ENCODE measurements at regions not wholly inside any gene's neighbourhood (a gene's known extent, or its start where the extent isn't known, plus 50 kb on each side); places are given as distances from the start of the nearest gene placed in this dataset.
"Not testable (repeated sequence)": the region's sequence is repeated elsewhere in the genome, so short reads cannot be mapped to it uniquely, and the experiment has no call there.

- no peak for DNase-seq (ENCODE audit: low read depth, low spot score)
Observed at GRCh38 chr4:187125062-187125461, 401.4 kb upstream of the FAT1 start.

- DNase-seq (ENCODE audit: low read depth, low spot score) = no peak
Observed at GRCh38 chr4:187127456-187127855, 403.8 kb upstream of the FAT1 start.

- DNase-seq (ENCODE audit: low read depth, low spot score) = no peak
Observed at GRCh38 chr4:187128222-187128621, 404.6 kb upstream of the FAT1 start.

GRCh38 chr4:187128976-187129375 lies 405.3 kb upstream of the FAT1 start:
- no peak for DNase-seq (ENCODE audit: low read depth, low spot score)

- not testable (repeated sequence) for DNase-seq (ENCODE audit: low read depth, low spot score)
Observed at GRCh38 chr4:187131826-187132225, 408.2 kb upstream of the FAT1 start.

GRCh38 chr4:187135878-187136277 lies 412.2 kb upstream of the FAT1 start:
- no peak for DNase-seq (ENCODE audit: low read depth, low spot score)

DNA sequence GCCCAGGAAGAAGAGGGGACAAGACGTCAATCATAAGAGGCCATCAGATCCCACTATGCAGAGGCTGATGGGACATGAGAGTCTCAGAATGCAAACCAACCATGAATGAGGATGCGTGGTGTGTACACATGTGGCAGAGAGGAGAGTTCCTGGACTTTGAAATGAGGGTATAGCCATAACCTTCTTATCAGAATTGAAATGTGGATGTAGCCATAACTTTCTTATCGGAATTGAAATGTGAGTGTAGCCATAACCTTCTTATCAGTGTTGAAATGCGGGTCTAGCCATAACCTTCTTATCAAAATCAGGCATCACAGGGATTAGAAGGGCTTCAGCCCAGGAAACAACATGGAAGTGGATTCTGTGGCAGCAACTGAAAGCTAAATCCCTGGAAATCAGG lies 415.5 kb upstream of the FAT1 start:
- DNase-seq (ENCODE audit: low read depth, low spot score) = no peak

DNA sequence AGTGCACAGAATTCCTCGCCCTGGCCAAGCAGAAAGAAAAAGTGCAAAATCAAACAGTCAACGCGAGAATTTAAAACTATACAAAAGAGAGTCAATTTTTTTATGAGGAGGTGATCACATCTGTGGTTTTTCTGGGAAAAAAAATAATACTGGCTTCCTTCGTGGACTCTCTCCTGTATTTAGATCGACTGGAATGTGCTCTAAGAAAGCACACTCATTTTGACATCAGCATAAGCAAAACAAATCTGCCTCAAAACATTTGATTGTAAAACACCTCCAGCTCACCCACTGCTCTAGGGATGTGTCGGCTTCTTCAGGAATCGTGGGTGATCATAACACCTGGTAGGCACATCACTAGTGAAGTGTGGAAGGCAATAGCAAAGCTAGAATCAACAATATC lies 417.4 kb upstream of the FAT1 start:
- no peak for DNase-seq (ENCODE audit: low read depth, low spot score)

- no peak for DNase-seq (ENCODE audit: low read depth, low spot score)
Observed at GRCh38 chr4:187149229-187149945, 425.7 kb upstream of the FAT1 start.

GRCh38 chr4:187157380-187157958 lies 433.8 kb upstream of the FAT1 start:
- no peak for DNase-seq (ENCODE audit: low read depth, low spot score)

DNA sequence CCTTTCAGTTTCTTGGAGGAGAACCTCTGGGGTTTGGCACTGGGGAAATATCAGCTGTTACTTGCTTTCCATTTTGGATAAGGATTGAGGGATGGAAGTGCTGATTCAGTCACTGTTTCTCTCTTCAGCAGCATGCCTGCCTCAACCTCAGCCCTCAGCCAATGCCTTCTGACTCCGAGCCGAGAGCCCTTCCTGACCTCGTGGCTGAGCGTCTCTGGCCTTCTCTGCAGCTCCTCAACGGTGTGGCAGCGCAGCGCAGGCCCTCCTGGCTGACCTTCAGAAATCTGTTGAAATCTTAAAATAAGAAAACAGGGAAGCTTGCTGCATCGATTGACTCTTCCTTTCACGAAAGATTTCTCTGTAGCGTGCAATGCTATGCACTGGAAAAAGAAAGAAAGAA lies 434.3 kb upstream of the FAT1 start:
- no peak for DNase-seq (ENCODE audit: low read depth, low spot score)

DNA sequence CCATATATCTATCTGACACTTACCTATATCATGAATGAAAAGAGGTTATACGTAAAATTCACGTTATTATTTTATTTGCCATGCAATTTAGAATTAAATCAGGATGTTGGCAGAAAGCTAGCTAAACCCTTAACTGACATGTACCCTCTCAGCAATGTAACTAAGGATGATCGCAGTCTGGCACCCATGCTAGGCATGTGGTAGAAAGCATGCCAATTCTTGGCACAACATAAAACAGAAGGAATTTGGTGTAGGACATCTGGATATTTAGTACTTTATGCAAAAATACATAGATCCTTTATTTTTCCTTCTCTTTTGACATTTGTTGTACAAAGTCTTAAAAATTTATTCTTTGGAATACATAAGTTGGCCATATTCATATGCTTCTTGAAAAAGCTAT lies 436.8 kb upstream of the FAT1 start:
- no peak for DNase-seq (ENCODE audit: low read depth, low spot score)

GRCh38 chr4:187166886-187167512 lies 443.3 kb upstream of the FAT1 start:
- no peak for DNase-seq (ENCODE audit: low read depth, low spot score)

DNA sequence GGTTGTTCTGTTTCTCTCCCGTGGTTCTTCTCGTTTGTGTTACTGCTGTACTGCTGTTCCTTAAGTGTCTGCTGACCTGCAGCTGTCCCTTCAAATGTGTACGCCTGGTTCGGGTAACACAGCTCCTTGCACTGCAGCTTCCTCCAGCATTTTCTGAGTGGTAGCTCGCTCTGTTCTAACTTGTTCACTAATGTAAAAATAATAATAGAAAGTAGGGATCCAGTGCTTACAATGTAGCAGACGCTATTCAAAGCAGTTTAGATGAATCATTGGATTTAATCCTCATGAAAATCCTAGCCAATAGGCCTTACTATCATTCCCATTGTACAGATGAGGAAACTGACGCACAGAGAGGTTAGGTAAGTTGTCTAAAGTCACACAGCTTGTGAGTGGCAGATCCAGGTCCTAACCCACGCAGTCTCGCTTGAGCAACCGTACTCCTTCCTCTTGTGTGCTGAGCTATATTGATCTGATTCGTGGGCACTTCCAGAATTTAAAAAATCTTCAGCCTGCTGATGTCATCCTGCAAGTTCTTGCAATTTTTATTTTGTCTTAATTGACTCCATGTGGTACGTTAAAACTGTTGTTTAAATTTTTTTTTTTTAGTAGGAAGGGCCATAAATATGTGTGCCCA lies 448.2 kb upstream of the FAT1 start:
- no peak for DNase-seq (ENCODE audit: low read depth, low spot score)

DNA sequence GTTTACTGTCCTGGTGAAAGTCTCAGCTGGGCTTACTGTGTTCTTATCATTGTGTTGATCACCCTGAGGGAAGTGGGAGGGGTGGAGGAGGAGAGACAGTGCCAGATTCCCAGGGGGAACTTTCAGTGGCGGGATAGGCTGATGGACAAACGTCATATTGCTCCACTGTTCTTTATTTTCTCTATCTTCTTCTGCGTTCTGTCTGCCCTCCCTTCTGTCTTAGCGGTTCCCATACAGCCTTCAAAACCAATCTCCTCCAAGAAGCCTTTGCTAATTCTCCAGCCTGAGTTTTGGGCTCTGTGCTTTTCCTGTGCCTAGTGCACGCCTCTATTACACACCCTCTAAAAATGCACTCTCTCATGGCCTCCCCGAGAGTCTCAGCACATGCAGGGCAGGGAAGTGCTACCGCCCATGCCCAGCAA lies 448.7 kb upstream of the FAT1 start:
- no peak for DNase-seq (ENCODE audit: low read depth, low spot score)

DNA sequence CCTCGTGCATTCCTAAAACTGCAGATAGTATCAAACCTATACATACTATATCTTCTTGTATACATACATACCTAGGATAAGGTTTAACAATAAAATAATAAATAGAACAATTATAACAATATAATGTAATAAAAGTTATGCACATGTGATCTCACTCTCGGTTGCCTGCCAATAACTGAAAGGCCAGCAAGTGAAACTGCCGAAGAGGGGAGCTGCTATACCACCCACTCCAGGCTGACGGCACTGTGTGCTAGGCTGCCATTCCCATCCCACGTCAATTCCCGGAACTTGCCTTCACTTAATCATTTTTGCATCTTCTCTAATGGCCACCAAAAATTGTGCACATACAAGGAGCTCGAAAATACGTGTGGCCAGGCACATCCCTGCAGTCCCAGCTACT lies 451.1 kb upstream of the FAT1 start:
- DNase-seq (ENCODE audit: low read depth, low spot score) = no peak

DNA sequence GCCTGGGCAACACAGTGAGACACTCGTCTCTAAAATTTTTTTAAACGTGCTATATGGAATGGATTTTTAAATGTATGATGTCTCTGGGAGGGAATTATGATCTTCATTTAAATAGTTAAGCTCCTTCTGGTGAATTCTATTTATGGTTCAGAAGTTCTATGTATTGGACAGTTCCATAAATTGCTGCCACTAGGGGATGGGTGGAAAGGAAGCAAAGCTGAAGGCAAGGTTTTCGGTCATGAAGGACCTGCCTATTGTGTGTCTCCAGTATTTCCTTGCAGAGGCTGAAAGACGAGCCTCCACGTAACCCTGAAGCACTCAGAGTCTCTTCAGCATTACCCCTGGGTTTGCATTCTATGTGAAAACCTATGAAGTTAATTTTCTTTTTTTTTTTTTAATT lies 451.5 kb upstream of the FAT1 start:
- no peak for DNase-seq (ENCODE audit: low read depth, low spot score)

DNA sequence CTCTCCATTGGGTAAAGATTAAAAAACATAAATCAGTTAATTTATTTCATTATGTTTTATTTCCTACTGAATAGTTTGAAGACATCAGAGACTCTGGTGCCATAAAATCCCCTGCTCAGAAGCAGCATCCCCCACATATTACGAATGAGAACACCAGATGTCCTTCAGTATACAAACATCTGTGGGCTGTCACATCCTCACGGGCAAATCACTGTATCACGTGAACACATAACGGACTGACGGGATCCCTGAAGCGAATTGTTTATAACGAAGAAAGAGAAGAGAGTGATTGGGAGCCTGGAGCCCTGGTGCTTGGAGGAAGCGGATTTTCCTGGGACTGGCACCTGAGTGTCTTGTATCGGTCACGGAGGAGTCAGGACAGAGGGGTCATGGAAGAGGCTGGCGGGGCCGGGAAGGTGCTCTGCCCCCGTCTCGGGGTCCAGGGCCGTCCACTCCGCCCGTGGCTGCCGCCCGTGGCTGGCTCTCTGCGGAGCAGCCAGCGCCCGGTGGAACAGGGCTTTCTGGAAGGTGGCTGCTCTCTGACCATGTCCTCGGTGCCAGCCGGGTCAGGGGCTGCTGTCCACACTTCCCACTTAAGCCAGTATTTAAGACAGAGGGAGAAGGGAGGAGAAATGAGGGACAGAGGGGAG lies 452.7 kb upstream of the FAT1 start:
- no peak for DNase-seq (ENCODE audit: low read depth, low spot score)

- no peak for DNase-seq (ENCODE audit: low read depth, low spot score)
Observed at GRCh38 chr4:187178084-187178483, 454.4 kb upstream of the FAT1 start.

- DNase-seq (ENCODE audit: low read depth, low spot score) = no peak
Observed at GRCh38 chr4:187178587-187178986, 454.9 kb upstream of the FAT1 start.

DNA sequence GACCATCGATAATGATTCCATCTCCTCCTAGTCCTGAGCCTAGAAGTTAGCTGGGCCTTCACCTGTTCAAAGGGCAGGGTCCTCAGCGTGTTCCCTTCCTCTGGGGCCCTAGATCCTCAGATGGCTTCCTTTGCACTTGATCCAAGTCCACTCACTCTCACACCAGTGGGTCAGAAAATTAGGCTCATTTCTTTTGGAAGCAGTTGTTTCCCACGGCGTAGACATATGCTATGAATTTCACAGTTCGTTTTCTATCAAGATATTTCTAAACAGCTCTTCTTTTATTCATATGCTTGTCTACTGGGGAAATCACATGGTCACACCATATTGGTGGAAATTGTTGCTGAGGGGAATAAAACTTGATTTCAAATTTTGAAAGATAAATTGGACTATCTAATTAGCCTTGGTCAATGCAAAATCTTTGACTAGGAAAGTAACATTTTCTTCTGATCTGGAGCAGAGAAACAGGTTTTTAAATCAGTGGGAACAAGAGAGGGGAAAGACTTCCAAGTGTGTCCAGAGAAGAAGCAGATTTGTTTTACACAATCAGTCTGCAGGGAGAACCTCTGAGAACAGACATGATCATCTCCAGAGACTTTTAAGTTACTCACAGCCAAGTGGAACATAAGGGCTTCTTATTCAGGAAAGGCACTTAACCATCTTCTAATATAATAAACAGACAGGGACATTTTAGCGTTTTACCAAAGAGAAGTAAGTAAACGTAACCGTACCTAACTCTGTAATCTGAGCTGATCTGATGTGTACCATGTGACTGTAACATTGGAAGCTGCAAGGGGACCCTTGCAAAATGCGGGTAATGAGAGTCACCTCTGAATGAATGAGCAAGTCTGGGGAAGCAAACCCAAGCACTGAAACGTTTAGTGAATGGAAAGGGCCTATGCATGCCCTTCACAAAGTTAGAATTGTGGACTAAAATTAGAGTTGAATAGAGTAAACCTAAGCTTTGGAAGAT lies 455.7 kb upstream of the FAT1 start:
- no peak for DNase-seq (ENCODE audit: low read depth, low spot score)

Measured in iPS DF 19.7 (cell line).